Activated T-cell treated with anti-CD3 and anti-CD28 coated beads, Interleukin-2, amount 50 U/mL, for 1 hour (primary cell): ENCODE measurements at regions not wholly inside any gene's neighbourhood (a gene's known extent, or its start where the extent isn't known, plus 50 kb on each side); places are given as distances from the start of the nearest gene placed in this dataset.
"Not testable (repeated sequence)": the region's sequence is repeated elsewhere in the genome, so short reads cannot be mapped to it uniquely, and the experiment has no call there.

Experiments used
- DNase-seq: peaks from one replicate; pipeline ENCODE4 v3.0.0-alpha.2; 2020

GRCh38 chr14:97033556-97034081 is 236.4 kb downstream of the VRK1 start:
- DNase-seq = peak; percentile 20

GRCh38 chr14:97036086-97036852 is 239.1 kb downstream of the VRK1 start:
- no peak for DNase-seq

GRCh38 chr14:97039717-97040363 is 242.7 kb downstream of the VRK1 start:
- no peak for DNase-seq

- DNase-seq = no peak
Observed at GRCh38 chr14:97046967-97047366, 249.8 kb downstream of the VRK1 start.

- DNase-seq = no peak
Observed at GRCh38 chr14:97052001-97052400, 254.8 kb downstream of the VRK1 start.

- DNase-seq = no peak
Observed at GRCh38 chr14:97053941-97054340, 256.8 kb downstream of the VRK1 start.

- DNase-seq = no peak
Observed at GRCh38 chr14:97055355-97055754, 258.2 kb downstream of the VRK1 start.

- no peak for DNase-seq
Observed at GRCh38 chr14:97056086-97056485, 258.9 kb downstream of the VRK1 start.

GRCh38 chr14:97057238-97058073 is 260.3 kb downstream of the VRK1 start:
- no peak for DNase-seq

GRCh38 chr14:97058074-97058467 is 260.9 kb downstream of the VRK1 start:
- DNase-seq = no peak

GRCh38 chr14:97058589-97058988 is 261.4 kb downstream of the VRK1 start:
- no peak for DNase-seq

GRCh38 chr14:97061198-97061597 is 264.0 kb downstream of the VRK1 start:
- no peak for DNase-seq

- no peak for DNase-seq
Observed at GRCh38 chr14:97061714-97062113, 264.5 kb downstream of the VRK1 start.

- DNase-seq = no peak
Observed at GRCh38 chr14:97065305-97066067, 268.3 kb downstream of the VRK1 start.

- DNase-seq = no peak
Observed at GRCh38 chr14:97066068-97066899, 269.1 kb downstream of the VRK1 start.

- DNase-seq = not testable (repeated sequence)
Observed at GRCh38 chr14:97068293-97068692, 271.1 kb downstream of the VRK1 start.

GRCh38 chr14:97070259-97070658 is 273.1 kb downstream of the VRK1 start:
- DNase-seq = no peak

GRCh38 chr14:97071177-97071576 is 274.0 kb downstream of the VRK1 start:
- DNase-seq = no peak

GRCh38 chr14:97073622-97074021 is 276.4 kb downstream of the VRK1 start:
- no peak for DNase-seq

- DNase-seq = no peak
Observed at GRCh38 chr14:97074456-97074855, 277.3 kb downstream of the VRK1 start.

GRCh38 chr14:97074856-97075255 is 277.7 kb downstream of the VRK1 start:
- no peak for DNase-seq

GRCh38 chr14:97077253-97077653 is 280.1 kb downstream of the VRK1 start:
- DNase-seq = no peak
